NT2/D1 (cell line): ENCODE measurements at regions not wholly inside any gene's neighbourhood (a gene's known extent, or its start where the extent isn't known, plus 50 kb on each side); places are given as distances from the start of the nearest gene placed in this dataset.
"Not testable (repeated sequence)": the region's sequence is repeated elsewhere in the genome, so short reads cannot be mapped to it uniquely, and the experiment has no call there.

Source experiments
- DNase-seq: peaks from one replicate; pipeline ENCODE4 v3.0.0-alpha.2; 2011; ENCODE audit warnings: low read depth, low spot score
- H3K27me3 ChIP-seq: 2 replicates; pipeline ENCODE4 v1.6.0; 2011; ENCODE audit warnings: mild to moderate bottlenecking; ENCODE audit not compliant: insufficient read length, insufficient read depth
- H3K36me3 ChIP-seq: 2 replicates; pipeline ENCODE4 v1.6.1; 2011; ENCODE audit warnings: mild to moderate bottlenecking, low read length, mixed read lengths; ENCODE audit not compliant: insufficient read depth, insufficient read length
- H3K4me1 ChIP-seq: 2 replicates; pipeline ENCODE4 v1.5.1; 2011; ENCODE audit not compliant: insufficient read depth, insufficient read length
- H3K4me3 ChIP-seq: 2 replicates; pipeline ENCODE4 v1.5.1; 2011; ENCODE audit warnings: low read depth; ENCODE audit not compliant: insufficient read length
- H3K9ac ChIP-seq: 2 replicates; pipeline ENCODE4 v1.6.0; 2011; ENCODE audit warnings: low read depth; ENCODE audit not compliant: insufficient read length
- H3K9me3 ChIP-seq: 2 replicates; pipeline ENCODE4 v1.5.1; 2011; ENCODE audit warnings: mild to moderate bottlenecking, low read length; ENCODE audit not compliant: insufficient read depth
- SUZ12 ChIP-seq: IDR thresholded peaks from 2 replicates; pipeline ENCODE4 v1.6.1; 2011; ENCODE audit not compliant: insufficient read length, insufficient read depth; ENCODE audit errors: extremely low read depth
- YY1 ChIP-seq: IDR thresholded peaks from 2 replicates; pipeline ENCODE4 v1.6.1; 2011; ENCODE audit not compliant: insufficient read length, insufficient read depth
- ZNF274 ChIP-seq: IDR thresholded peaks from 2 replicates; pipeline ENCODE4 v1.6.1; 2011; ENCODE audit warnings: mild to moderate bottlenecking, low read depth, low read length

DNA sequence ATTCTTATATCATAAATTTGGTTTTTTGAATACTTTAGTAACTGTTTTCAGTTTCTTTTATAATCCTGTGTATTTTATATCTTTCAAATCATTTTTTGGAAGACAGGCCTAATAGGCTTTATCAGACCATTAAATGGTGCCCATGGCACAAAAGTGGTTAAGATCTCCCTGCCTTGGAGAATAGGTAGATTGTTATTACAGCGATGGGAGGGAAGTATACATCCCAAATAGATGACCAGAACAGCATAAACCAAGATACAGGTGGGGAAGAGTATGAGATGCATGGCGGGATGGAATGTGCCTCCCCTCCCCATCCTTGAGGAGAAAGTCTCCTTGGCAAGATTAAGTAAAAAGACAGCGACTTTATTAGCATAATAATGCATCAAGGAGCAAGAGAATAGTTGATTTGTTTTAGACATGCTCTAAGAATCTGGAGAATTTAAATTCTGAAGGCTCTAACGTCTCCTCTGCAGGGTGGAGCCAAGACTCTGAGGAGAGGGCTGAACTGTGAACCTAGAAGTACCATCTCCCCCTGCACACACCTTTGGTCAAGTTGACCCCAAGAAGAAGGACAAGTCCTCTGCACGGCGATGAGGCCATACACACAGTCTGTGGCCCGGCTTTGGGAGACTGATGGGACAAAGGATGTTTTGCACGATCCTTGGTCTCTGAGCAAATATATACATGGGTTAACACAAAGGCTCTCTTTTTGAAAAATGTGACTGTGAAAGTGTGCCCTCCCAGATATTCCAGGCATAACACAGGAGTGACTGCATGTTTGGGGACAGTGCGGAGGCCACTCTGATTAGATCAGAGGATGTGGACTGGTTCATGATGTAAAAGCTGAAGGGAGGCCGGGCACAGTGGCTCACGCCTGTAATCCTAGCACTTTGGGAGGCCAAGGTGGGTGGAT lies 61.1 kb upstream of the SLC35C1 start:
- no peak for DNase-seq
- Histone ChIP-seq H3K9me3 (peaks cover 14% of the 10 kb centered on the region), H3K4me3 (no peak overlapping the region), H3K4me1 (peaks cover 5% of the 10 kb centered on the region), H3K9ac (no peak overlapping the region), H3K27me3 (no peaks in the 10 kb centered on the region), H3K36me3 (no peaks in the 10 kb centered on the region)
- TF ChIP-seq YY1 (no peak), ZNF274 (no peak), SUZ12 (no peak)

DNA sequence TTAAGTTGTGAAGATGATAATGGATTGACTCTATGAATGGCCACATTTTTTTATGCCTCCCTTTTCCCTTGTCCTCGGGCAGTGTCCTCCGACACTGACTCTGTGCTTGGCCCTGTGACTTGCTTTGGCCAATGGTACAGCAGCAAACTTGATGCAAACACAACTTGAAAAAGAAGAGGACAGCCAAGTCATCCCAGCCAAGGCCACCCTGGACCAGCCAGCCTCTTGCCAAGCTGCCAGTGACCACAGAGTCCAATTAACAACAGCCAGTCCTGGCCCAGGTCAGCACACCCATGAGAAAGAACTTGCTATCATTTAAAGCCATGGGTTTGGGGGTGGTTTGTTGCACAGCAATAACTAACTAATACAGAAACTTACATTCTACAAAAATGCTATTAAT lies 63.4 kb upstream of the SLC35C1 start:
- Histone ChIP-seq H3K36me3 (no peaks in the 10 kb centered on the region), H3K27me3 (no peaks in the 10 kb centered on the region), H3K9me3 (peaks cover 18% of the 10 kb centered on the region), H3K4me1 (peaks cover 5% of the 10 kb centered on the region), H3K4me3 (no peak overlapping the region), H3K9ac (no peak overlapping the region)
- no peak for DNase-seq
- TF ChIP-seq SUZ12 (no peak), YY1 (no peak), ZNF274 (no peak)

DNA sequence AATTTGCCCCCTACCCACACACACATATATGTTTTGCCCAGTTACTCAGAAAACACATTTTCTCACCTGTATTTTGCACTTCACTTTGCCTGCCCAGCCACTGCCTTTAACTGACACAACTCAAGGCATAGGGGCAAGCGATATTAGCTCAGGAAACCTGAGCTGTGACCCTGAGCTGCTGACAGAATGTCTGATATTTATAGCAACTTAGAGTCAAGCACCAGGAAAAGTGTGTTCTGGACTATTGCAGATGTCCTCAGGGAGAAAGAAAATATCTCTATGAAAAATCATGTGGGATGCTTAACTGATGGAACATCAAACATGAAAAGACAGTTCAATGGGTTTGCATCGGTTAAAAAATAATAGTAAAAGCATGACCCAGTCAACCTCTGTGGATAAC lies 63.9 kb upstream of the SLC35C1 start:
- no peak for DNase-seq
- H3K9me3 ChIP-seq, result peaks cover 23% of the 10 kb centered on the region
- H3K4me1 ChIP-seq, result peaks cover 5% of the 10 kb centered on the region
- no peak overlapping the region for H3K4me3 ChIP-seq
- no peak for TF ChIP-seq SUZ12
- no peak for TF ChIP-seq ZNF274
- no peak for TF ChIP-seq YY1
- no peak overlapping the region for H3K9ac ChIP-seq
- no peaks in the 10 kb centered on the region for H3K27me3 ChIP-seq
- H3K36me3 ChIP-seq, result no peaks in the 10 kb centered on the region

DNA sequence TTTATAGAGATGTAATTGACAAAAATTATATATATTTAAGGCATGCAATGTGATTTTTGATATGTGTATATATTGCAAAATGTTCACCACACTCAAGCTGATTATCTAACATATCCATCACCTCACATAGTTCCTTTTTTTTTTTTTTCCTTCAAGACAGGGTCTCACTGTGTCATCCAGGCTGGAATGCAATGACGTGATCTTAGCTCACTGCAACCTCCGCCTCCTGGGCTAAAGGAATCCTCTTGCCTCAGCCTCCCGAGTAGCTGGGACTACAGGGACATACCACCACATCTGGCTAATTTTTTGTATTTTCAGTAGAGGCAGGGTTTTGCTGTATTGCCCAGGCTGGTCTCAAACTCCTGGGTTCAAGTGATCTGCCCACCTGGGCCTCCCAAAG lies 65.1 kb upstream of the SLC35C1 start:
- peaks cover 3% of the 10 kb centered on the region for H3K4me1 ChIP-seq
- DNase-seq, result no peak
- TF ChIP-seq YY1 (no peak), SUZ12 (no peak), ZNF274 (no peak)
- H3K9me3 ChIP-seq, result peaks cover 34% of the 10 kb centered on the region
- H3K9ac ChIP-seq, result no peak overlapping the region
- H3K27me3 ChIP-seq, result no peaks in the 10 kb centered on the region
- H3K36me3 ChIP-seq, result no peaks in the 10 kb centered on the region
- H3K4me3 ChIP-seq, result no peak overlapping the region

DNA sequence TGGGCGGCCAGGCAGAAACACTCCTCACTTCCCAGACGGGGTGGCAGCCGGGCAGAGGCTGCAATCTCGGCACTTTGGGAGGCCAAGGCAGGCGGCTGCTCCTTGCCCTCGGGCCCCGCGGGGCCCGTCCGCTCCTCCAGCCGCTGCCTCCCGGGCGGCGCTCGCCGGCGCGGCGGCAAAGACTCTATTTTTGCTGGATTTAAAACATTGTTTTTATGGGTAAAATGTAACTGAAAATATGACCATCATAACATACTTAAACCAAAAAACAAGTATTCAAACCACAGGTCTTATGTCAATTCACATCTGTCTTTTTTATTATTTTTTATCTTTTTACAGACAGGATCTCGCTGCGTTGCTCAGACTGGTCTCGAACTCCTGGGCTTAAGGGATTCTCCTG lies 65.9 kb upstream of the SLC35C1 start:
- H3K9me3 ChIP-seq, result peaks cover 34% of the 10 kb centered on the region
- not testable (repeated sequence) for H3K36me3 ChIP-seq, H3K4me3 ChIP-seq, DNase-seq, H3K4me1 ChIP-seq, H3K27me3 ChIP-seq, H3K9ac ChIP-seq

DNA sequence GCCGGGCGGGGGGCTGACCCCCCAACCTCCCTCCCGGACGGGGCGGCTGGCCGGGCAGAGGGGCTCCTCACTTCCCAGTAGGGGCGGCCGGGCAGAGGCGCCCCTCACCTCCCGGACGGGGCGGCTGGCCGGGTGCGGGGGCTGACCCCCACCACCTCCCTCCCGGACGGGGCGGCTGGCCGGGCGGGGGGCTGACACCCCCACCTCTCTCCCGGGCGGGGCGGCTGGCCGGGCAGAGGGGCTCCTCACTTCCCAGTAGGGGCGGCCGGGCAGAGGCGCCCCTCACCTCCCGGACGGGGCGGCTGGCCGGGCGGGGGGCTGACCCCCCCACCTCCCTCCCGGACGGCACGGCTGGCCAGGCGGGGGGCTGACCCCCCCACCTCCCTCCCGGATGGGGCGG lies 66.8 kb upstream of the SLC35C1 start:
- not testable (repeated sequence) for H3K4me3 ChIP-seq, H3K27me3 ChIP-seq, DNase-seq, H3K36me3 ChIP-seq, H3K9ac ChIP-seq, H3K4me1 ChIP-seq
- H3K9me3 ChIP-seq, result peaks cover 34% of the 10 kb centered on the region

DNA sequence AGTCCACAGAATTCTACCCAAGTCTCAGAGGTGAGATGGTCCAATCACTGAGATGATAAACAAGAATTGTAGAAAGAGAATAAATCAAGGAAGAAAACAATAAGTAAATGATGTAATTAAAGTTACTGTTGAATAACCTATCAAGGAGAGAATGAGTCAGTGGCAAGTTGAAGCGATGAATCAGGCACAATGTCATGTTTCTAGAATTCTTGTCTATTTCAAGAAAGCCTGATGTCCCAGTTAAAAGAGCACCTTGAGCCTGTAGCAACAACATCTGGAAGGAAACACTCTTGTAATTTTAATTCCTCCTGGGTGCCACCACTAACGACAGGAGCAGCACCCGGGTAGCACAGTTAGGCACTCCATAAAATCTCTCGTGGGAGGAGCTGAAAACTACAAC lies 67.9 kb upstream of the SLC35C1 start:
- H3K4me1 ChIP-seq, result no peaks in the 10 kb centered on the region
- H3K27me3 ChIP-seq, result no peaks in the 10 kb centered on the region
- no peak overlapping the region for H3K9ac ChIP-seq
- TF ChIP-seq ZNF274, result no peak
- TF ChIP-seq SUZ12, result no peak
- peaks cover 34% of the 10 kb centered on the region for H3K9me3 ChIP-seq
- DNase-seq, result no peak
- H3K36me3 ChIP-seq, result no peaks in the 10 kb centered on the region
- H3K4me3 ChIP-seq, result no peak overlapping the region

DNA sequence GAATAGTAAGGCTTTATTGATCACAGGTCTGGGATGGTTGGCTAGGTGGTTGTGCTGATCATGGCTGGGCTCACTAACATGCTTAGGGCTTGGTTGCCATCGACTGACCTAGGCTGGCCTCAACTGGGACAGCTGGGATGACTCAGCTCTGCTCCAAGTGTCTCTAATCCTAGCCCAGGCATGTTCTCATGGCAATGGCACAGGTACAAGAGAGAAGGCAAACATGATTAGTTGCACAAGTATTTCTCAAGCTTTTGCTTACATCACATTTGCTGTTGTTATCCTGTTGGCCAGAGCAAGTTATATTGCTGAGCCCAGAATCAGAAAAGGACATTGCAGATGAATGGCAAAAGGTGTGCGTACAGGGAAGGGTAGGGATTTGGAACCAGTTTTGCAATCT lies 68.5 kb upstream of the SLC35C1 start:
- no peak for DNase-seq
- no peaks in the 10 kb centered on the region for H3K27me3 ChIP-seq
- no peaks in the 10 kb centered on the region for H3K36me3 ChIP-seq
- TF ChIP-seq YY1, result no peak
- TF ChIP-seq SUZ12, result no peak
- no peak for TF ChIP-seq ZNF274
- no peak overlapping the region for H3K9ac ChIP-seq
- H3K4me3 ChIP-seq, result no peak overlapping the region
- H3K4me1 ChIP-seq, result no peaks in the 10 kb centered on the region
- peaks cover 34% of the 10 kb centered on the region for H3K9me3 ChIP-seq
